HepG2 (cell line): ENCODE measurements at regions not wholly inside any gene's neighbourhood (a gene's known extent, or its start where the extent isn't known, plus 50 kb on each side); places are given as distances from the start of the nearest gene placed in this dataset.
"Not testable (repeated sequence)": the region's sequence is repeated elsewhere in the genome, so short reads cannot be mapped to it uniquely, and the experiment has no call there.

ENCODE experiments used
- ATAC-seq: fragments of 200-7000 bp; cut with Tn5 transposase; 3 replicates; pipeline ENCODE4 v1.9.1; 2020; ENCODE audit warnings: mild to moderate bottlenecking, moderate library complexity
- BruUV-seq: library from RNA; stranded (reverse); fragments of 400-500 nt; replicated peaks from 2 replicates; lab custom pipeline; 2021; lab: Mats Ljungman, UMichigan
- CTCF ChIA-PET: fragments of 300-600 bp; formaldehyde crosslinking; extraction: SDS; loops from one replicate; lab custom pipeline; 2021; ENCODE audit warnings: low total read pairs, inconsistent platforms, low intra/inter-chr PET ratio; lab: Yijun Ruan, JAX
- POLR2A ChIA-PET: fragments of 350-600 bp; sonication (Branson Sonifier 250); formaldehyde crosslinking; loops from one replicate; lab custom pipeline; 2020; ENCODE audit warnings: antibody characterized with exemption, inconsistent platforms; lab: Yijun Ruan, JAX
- DNase-seq: peaks from one replicate; pipeline ENCODE4 v3.0.0-alpha.2; 2015; ENCODE audit warnings: low spot score
- FAIRE-seq: peaks from 3 replicates; lab custom pipeline; 2011; peaks lifted over from hg19 to GRCh38; lab: Jason Lieb, UNC
- H2AFZ ChIP-seq: one replicate; pipeline ENCODE4 v1.6.1; 2011; ENCODE audit warnings: low read length, inconsistent platforms
- H3K27ac ChIP-seq: fragments of 300-600 bp; 3 replicates; pipeline ENCODE4 v1.8.0; 2011; ENCODE audit warnings: mixed run types, mild to moderate bottlenecking, mixed read lengths, low read length, inconsistent platforms; ENCODE audit not compliant: insufficient read depth; ENCODE audit errors: extremely low read length
- H3K27me3 ChIP-seq, 2 experiments: fragments of 200-600 bp in 1 of 2; 2 replicates in 1 of 2; 3 replicates in 1 of 2; pipeline versions ENCODE4 v1.6.0 to v1.8.0; 2011; ENCODE audit warnings: low read length in 2 of 2, mild to moderate bottlenecking in 2 of 2, moderate library complexity in 2 of 2, inconsistent platforms in 1 of 2; ENCODE audit not compliant: insufficient read depth in 2 of 2, control insufficient read depth in 1 of 2
- H3K36me3 ChIP-seq, 2 experiments: fragments of 200-600 bp in 1 of 2; replicated peaks in 1 of 2; 2 replicates in 1 of 2; 3 replicates in 1 of 2; pipeline versions ENCODE4 v1.5.1 to v1.8.0; 2011; ENCODE audit warnings: low read length in 2 of 2, inconsistent platforms in 1 of 2; ENCODE audit not compliant: insufficient read depth in 2 of 2, control insufficient read depth in 1 of 2
- H3K4me1 ChIP-seq: 2 replicates; pipeline ENCODE4 v1.5.1; 2012; ENCODE audit warnings: low read length, inconsistent platforms; ENCODE audit not compliant: insufficient read depth
- H3K4me2 ChIP-seq: 2 replicates; pipeline ENCODE4 v1.6.0; 2011; ENCODE audit warnings: low read depth, low read length, inconsistent platforms
- H3K4me3 ChIP-seq, 3 experiments: fragments of 200-600 bp in 1 of 3; sonication (generic), shearing (Covaris generic) in 1 of 3; replicated peaks in 1 of 3; 2 replicates each; pipeline ENCODE4 v1.5.1; 2011 to 2016; ENCODE audit warnings: low read length in 3 of 3, inconsistent platforms in 2 of 3, low read depth in 2 of 3, mild to moderate bottlenecking in 2 of 3, control low read depth in 1 of 3, mixed read lengths in 1 of 3; ENCODE audit not compliant: insufficient read depth in 1 of 3
- H3K79me2 ChIP-seq: one replicate; pipeline ENCODE4 v1.6.1; 2011; ENCODE audit warnings: low read length, inconsistent platforms; ENCODE audit not compliant: insufficient read depth
- H3K9ac ChIP-seq: 2 replicates; pipeline ENCODE4 v1.6.0; 2011; ENCODE audit warnings: mild to moderate bottlenecking, low read depth, low read length, inconsistent platforms; ENCODE audit not compliant: insufficient read depth
- H3K9me3 ChIP-seq: 2 replicates; pipeline ENCODE4 v1.5.1; 2012; ENCODE audit warnings: mild to moderate bottlenecking, low read length
- H4K20me1 ChIP-seq: 2 replicates; pipeline ENCODE4 v1.6.0; 2011; ENCODE audit warnings: inconsistent platforms, mild to moderate bottlenecking, low read length, moderate library complexity; ENCODE audit not compliant: insufficient read depth
- PBX3 ChIP-seq: sonication (generic); formaldehyde crosslinking; IDR thresholded peaks from 2 replicates; pipeline ENCODE4 v1.8.1; 2023; ENCODE audit warnings: missing genetic modification reagents, inconsistent platforms, borderline replicate concordance
- ZNF33B ChIP-seq: sonication (generic); formaldehyde crosslinking; IDR thresholded peaks from 2 replicates; pipeline ENCODE4 v1.5.1; 2020; ENCODE audit warnings: mild to moderate bottlenecking, missing genetic modification reagents
- WGBS: methylation state at CpG from one replicate; pipeline ENCODE4 v1.1.6; 2017; ENCODE audit warnings: low lambda C conversion rate; 5-methylcytosine and 5-hydroxymethylcytosine counted together
- in situ Hi-C: cut with HindIII; loops from 2 replicates; pipeline ENCODE4 v1.10.0; 2017; ENCODE audit warnings: low pct_unique_long_range_greater_than_20kb; ENCODE audit not compliant: extremely low pct_ligation_motif_present
- intact Hi-C: fragments of 100-400 bp; cut with micrococcal nuclease; formaldehyde crosslinking; loops from one replicate; pipeline ENCODE4 v1.10.0; 2022; ENCODE audit not compliant: unreplicated experiment

- Histone ChIP-seq H3K36me3 (no peaks in the 10 kb centered on the region), H3K9ac (no peak overlapping the region), H3K9me3 (no peaks in the 10 kb centered on the region), H3K4me1 (no peaks in the 10 kb centered on the region), H3K27me3 (no peaks in the 10 kb centered on the region), H3K4me2 (no peak overlapping the region), H3K4me3 (no peak overlapping the region), H3K79me2 (no peaks in the 10 kb centered on the region), H3K27ac (no peak overlapping the region), H2AFZ (no peak overlapping the region), H4K20me1 (no peaks in the 10 kb centered on the region)
- no peak for ATAC-seq
- CTCF ChIA-PET, result no interaction called here
- WGBS, result 30% methylated on average over 6 of the region's 6 CpGs
- FAIRE-seq, result no peak
- in situ Hi-C loops (no loop called here), intact Hi-C loops (no loop called here)
- no peak for DNase-seq
- POLR2A ChIA-PET, result no interaction called here
- no TSS peak for BruUV-seq
- TF ChIP-seq PBX3 (no peak), ZNF33B (CRISPR knock-in tag) (no peak)
Measured at GRCh38 chr1:233723387-233723786, 109.5 kb downstream of the KCNK1 start.

- intact Hi-C loops, CTCF ChIA-PET, H3K9ac ChIP-seq, H3K27ac ChIP-seq, H3K4me1 ChIP-seq, H3K79me2 ChIP-seq, BruUV-seq, H3K9me3 ChIP-seq, H3K36me3 ChIP-seq, FAIRE-seq, DNase-seq, POLR2A ChIA-PET, in situ Hi-C loops, ATAC-seq, H3K4me2 ChIP-seq, H4K20me1 ChIP-seq, H3K4me3 ChIP-seq, H3K27me3 ChIP-seq, H2AFZ ChIP-seq: not testable (repeated sequence)
- 71% methylated on average over 7 of the region's 10 CpGs for WGBS
Measured at GRCh38 chr1:233724131-233724631, 110.3 kb downstream of the KCNK1 start.
